Keratinocyte (primary cell): ENCODE measurements at regions not wholly inside any gene's neighbourhood (a gene's known extent, or its start where the extent isn't known, plus 50 kb on each side); places are given as distances from the start of the nearest gene placed in this dataset.

Source experiments
- DNase-seq: peaks from one replicate; pipeline ENCODE4 v3.0.0-alpha.2; 2011; ENCODE audit warnings: low read depth, missing footprints, low spot score
- FAIRE-seq: peaks from 2 replicates; lab custom pipeline; 2011; peaks lifted over from hg19 to GRCh38; lab: Jason Lieb, UNC
- H2AFZ ChIP-seq: 2 replicates; pipeline ENCODE4 v1.6.0; 2012; ENCODE audit warnings: low read length, control low read depth, inconsistent platforms; ENCODE audit not compliant: control insufficient read depth
- H3K27ac ChIP-seq: 2 replicates; pipeline ENCODE4 v1.5.1; 2011; ENCODE audit warnings: low read length; ENCODE audit not compliant: control insufficient read depth, insufficient read depth
- H3K27me3 ChIP-seq: 3 replicates; pipeline ENCODE4 v1.6.0; 2011; ENCODE audit warnings: low read length; ENCODE audit not compliant: control insufficient read depth, insufficient read depth; ENCODE audit errors: extremely low read depth
- H3K36me3 ChIP-seq, 2 experiments: 2 replicates in 1 of 2; 3 replicates in 1 of 2; pipeline ENCODE4 v1.5.1; 2011; ENCODE audit warnings: low read length in 2 of 2, mild to moderate bottlenecking in 1 of 2; ENCODE audit not compliant: control insufficient read depth in 2 of 2, insufficient read depth in 2 of 2; ENCODE audit errors: extremely low read depth in 1 of 2
- H3K4me1 ChIP-seq: 3 replicates; pipeline ENCODE4 v1.5.1; 2011; ENCODE audit warnings: low read length; ENCODE audit not compliant: control insufficient read depth, insufficient read depth; ENCODE audit errors: extremely low read depth
- H3K4me2 ChIP-seq: 3 replicates; pipeline ENCODE4 v1.6.0; 2011; ENCODE audit warnings: low read depth, low read length; ENCODE audit not compliant: control insufficient read depth, insufficient read depth; ENCODE audit errors: extremely low read depth
- H3K4me3 ChIP-seq, 3 experiments: fragments of 200-600 bp in 1 of 3; sonication (generic) in 1 of 3; 2 replicates in 2 of 3; 3 replicates in 1 of 3; pipeline ENCODE4 v1.5.1; 2011 to 2016; ENCODE audit warnings: low read length in 3 of 3, mild to moderate bottlenecking in 3 of 3, control low read depth in 2 of 3, inconsistent platforms in 1 of 3, low read depth in 1 of 3, mixed read lengths in 1 of 3, mixed run types in 1 of 3, moderate library complexity in 1 of 3; ENCODE audit not compliant: control insufficient read depth in 2 of 3, insufficient read depth in 2 of 3; ENCODE audit errors: extremely low read depth in 1 of 3
- H3K79me2 ChIP-seq: 2 replicates; pipeline ENCODE4 v1.6.0; 2012; ENCODE audit warnings: low read length; ENCODE audit not compliant: control insufficient read depth, insufficient read depth
- H3K9ac ChIP-seq: 3 replicates; pipeline ENCODE4 v1.6.0; 2011; ENCODE audit warnings: low read length; ENCODE audit not compliant: control insufficient read depth, insufficient read depth; ENCODE audit errors: extremely low read depth
- H3K9me1 ChIP-seq: 3 replicates; pipeline ENCODE4 v1.6.0; 2011; ENCODE audit warnings: low read length; ENCODE audit not compliant: control insufficient read depth, insufficient read depth; ENCODE audit errors: extremely low read depth
- H3K9me3 ChIP-seq: 2 replicates; pipeline ENCODE4 v1.5.1; 2012; ENCODE audit warnings: low read depth, low read length; ENCODE audit not compliant: control insufficient read depth
- H4K20me1 ChIP-seq: 3 replicates; pipeline ENCODE4 v1.6.0; 2011; ENCODE audit warnings: low read length; ENCODE audit not compliant: control insufficient read depth, insufficient read depth; ENCODE audit errors: extremely low read depth
- CTCF ChIP-seq, 3 experiments: IDR thresholded peaks in 1 of 3; conservative IDR thresholded peaks in 1 of 3; optimal IDR thresholded peaks in 1 of 3; 2 replicates in 2 of 3; 3 replicates in 1 of 3; pipeline versions ENCODE3 to v1.5.1; 2011; ENCODE audit warnings: low read length in 3 of 3, mild to moderate bottlenecking in 3 of 3, moderate library complexity in 2 of 3, control low read depth in 1 of 3, inconsistent platforms in 1 of 3; ENCODE audit not compliant: insufficient read depth in 2 of 3; ENCODE audit errors: extremely low read depth in 1 of 3
- EZH2 ChIP-seq: IDR thresholded peaks from one replicate; pipeline ENCODE4 v1.6.1; 2012; ENCODE audit warnings: inconsistent platforms, mild to moderate bottlenecking, low read length, moderate library complexity
- dilution Hi-C: fragments of 300-500 bp; cut with MboI; formaldehyde crosslinking; loops from one replicate; pipeline ENCODE4 v1.7.0; 2020; ENCODE audit warnings: low sequenced_read_pairs; ENCODE audit not compliant: extremely low pct_ligation_motif_present

- no peaks in the 10 kb centered on the region for H3K27me3 ChIP-seq
- H3K4me2 ChIP-seq, result no peak overlapping the region
- dilution Hi-C loops, result no loop called here
Observed at GRCh38 chr7:50939021-50939420, 156.3 kb upstream of the GRB10 start.

GRCh38 chr7:50937727-50938126 lies 155.0 kb upstream of the GRB10 start:
- H3K4me2 ChIP-seq, result no peak overlapping the region
- H4K20me1 ChIP-seq, result no peaks in the 10 kb centered on the region
- H3K9me3 ChIP-seq, result no peaks in the 10 kb centered on the region
- no peak for DNase-seq
- H3K36me3 ChIP-seq, result no peaks in the 10 kb centered on the region
- TF ChIP-seq EZH2 (no peak), CTCF (optimal IDR thresholded peaks at IDR 0.05 in 1 of 3, IDR thresholded peaks at IDR 0.05 in 1 of 3, conservative IDR thresholded peaks at IDR 0.05 in 1 of 3; ENCODE audit: extremely low read depth in 1 of 3, insufficient read depth in 2 of 3, low read length in 3 of 3) (no peak)
- no peak for FAIRE-seq
- dilution Hi-C loops, result no loop called here
- no peaks in the 10 kb centered on the region for H3K27me3 ChIP-seq
- no peaks in the 10 kb centered on the region for H3K4me1 ChIP-seq
- H2AFZ ChIP-seq, result no peak overlapping the region
- no peaks in the 10 kb centered on the region for H3K9me1 ChIP-seq
- H3K4me3 ChIP-seq, result no peak overlapping the region
- H3K9ac ChIP-seq, result no peak overlapping the region
- H3K27ac ChIP-seq, result no peak overlapping the region
- no peaks in the 10 kb centered on the region for H3K79me2 ChIP-seq

More at GRCh38 chr7:50939021-50939420, 156.3 kb upstream of the GRB10 start:
- Histone ChIP-seq H3K4me1 (no peaks in the 10 kb centered on the region), H2AFZ (no peak overlapping the region), H4K20me1 (no peaks in the 10 kb centered on the region), H3K9ac (no peak overlapping the region), H3K27ac (no peak overlapping the region), H3K36me3 (no peaks in the 10 kb centered on the region), H3K79me2 (no peaks in the 10 kb centered on the region), H3K9me3 (no peaks in the 10 kb centered on the region), H3K9me1 (no peaks in the 10 kb centered on the region), H3K4me3 (no peak overlapping the region)
- no peak for DNase-seq
- no peak for FAIRE-seq
- no peak for TF ChIP-seq EZH2
- TF ChIP-seq CTCF (optimal IDR thresholded peaks at IDR 0.05 in 1 of 3, IDR thresholded peaks at IDR 0.05 in 1 of 3, conservative IDR thresholded peaks at IDR 0.05 in 1 of 3; ENCODE audit: extremely low read depth in 1 of 3, insufficient read depth in 2 of 3, low read length in 3 of 3), result no peak
